Astrocyte (in vitro differentiated cells and primary cell): ENCODE measurements at regions not wholly inside any gene's neighbourhood (a gene's known extent, or its start where the extent isn't known, plus 50 kb on each side); places are given as distances from the start of the nearest gene placed in this dataset.

Experiments
- DNase-seq: peaks from one replicate; pipeline ENCODE4 v3.0.0-alpha.2; 2010; ENCODE audit warnings: low read depth
- FAIRE-seq: peaks from 2 replicates; lab custom pipeline; 2011; peaks lifted over from hg19 to GRCh38; lab: Jason Lieb, UNC
- H2AFZ ChIP-seq: 2 replicates; pipeline ENCODE4 v1.6.0; 2012; ENCODE audit warnings: low read depth, low read length, inconsistent platforms
- H3K27ac ChIP-seq: 2 replicates; pipeline ENCODE4 v1.5.1; 2011; ENCODE audit warnings: low read depth, low read length, inconsistent platforms
- H3K27me3 ChIP-seq: 2 replicates; pipeline ENCODE4 v1.6.0; 2011; ENCODE audit warnings: low read length, inconsistent platforms; ENCODE audit not compliant: insufficient read depth
- H3K36me3 ChIP-seq: 2 replicates; pipeline ENCODE4 v1.5.1; 2011; ENCODE audit warnings: low read length, inconsistent platforms; ENCODE audit not compliant: insufficient read depth
- H3K4me1 ChIP-seq: 2 replicates; pipeline ENCODE4 v1.5.1; 2011; ENCODE audit warnings: low read length, inconsistent platforms; ENCODE audit not compliant: insufficient read depth
- H3K4me2 ChIP-seq: 2 replicates; pipeline ENCODE4 v1.6.0; 2012; ENCODE audit warnings: low read length, inconsistent platforms
- H3K4me3 ChIP-seq: 2 replicates; pipeline ENCODE4 v1.5.1; 2011; ENCODE audit warnings: low read depth, mild to moderate bottlenecking, low read length, inconsistent platforms; ENCODE audit not compliant: insufficient read depth
- H3K79me2 ChIP-seq: 2 replicates; pipeline ENCODE4 v1.6.0; 2012; ENCODE audit warnings: mild to moderate bottlenecking, low read length, inconsistent platforms; ENCODE audit not compliant: insufficient read depth
- H3K9ac ChIP-seq: 2 replicates; pipeline ENCODE4 v1.6.0; 2012; ENCODE audit warnings: mild to moderate bottlenecking, low read length, inconsistent platforms
- H3K9me3 ChIP-seq: 2 replicates; pipeline ENCODE4 v1.5.1; 2012; ENCODE audit warnings: low read depth, mild to moderate bottlenecking, low read length, inconsistent platforms; ENCODE audit not compliant: insufficient read depth
- H4K20me1 ChIP-seq: 2 replicates; pipeline ENCODE4 v1.6.0; 2012; ENCODE audit warnings: low read length, inconsistent platforms; ENCODE audit not compliant: insufficient read depth
- H3K27ac Mint-ChIP-seq: one replicate; pipeline ENCODE4 v1.8.0; 2021; ENCODE audit warnings: mild to moderate bottlenecking, mixed read lengths; ENCODE audit not compliant: unreplicated experiment
- H3K27me3 Mint-ChIP-seq: one replicate; pipeline ENCODE4 v1.8.0; 2021; ENCODE audit warnings: low read depth, mixed read lengths; ENCODE audit not compliant: unreplicated experiment
- H3K36me3 Mint-ChIP-seq: one replicate; pipeline ENCODE4 v1.8.0; 2021; ENCODE audit warnings: low read depth, mixed read lengths; ENCODE audit not compliant: unreplicated experiment
- H3K4me1 Mint-ChIP-seq: one replicate; pipeline ENCODE4 v1.8.0; 2021; ENCODE audit warnings: low read depth, mixed read lengths; ENCODE audit not compliant: unreplicated experiment
- H3K4me3 Mint-ChIP-seq: one replicate; pipeline ENCODE4 v1.8.0; 2021; ENCODE audit warnings: mild to moderate bottlenecking, moderate library complexity, mixed read lengths; ENCODE audit not compliant: unreplicated experiment
- H3K9me3 Mint-ChIP-seq: one replicate; pipeline ENCODE4 v1.8.0; 2021; ENCODE audit warnings: mild to moderate bottlenecking, mixed read lengths; ENCODE audit not compliant: unreplicated experiment
- CTCF ChIP-seq: IDR thresholded peaks from 2 replicates; pipeline ENCODE4 v1.5.1; 2011; ENCODE audit warnings: low read depth, mild to moderate bottlenecking, inconsistent platforms, low read length, moderate library complexity; ENCODE audit not compliant: insufficient read depth
- EZH2 ChIP-seq: IDR thresholded peaks from 2 replicates; pipeline ENCODE4 v1.6.1; 2012; ENCODE audit warnings: mild to moderate bottlenecking, low read length, inconsistent platforms; ENCODE audit not compliant: insufficient read depth

GRCh38 chr1:38525343-38526043, 334.1 kb downstream of the RRAGC start:
- H3K27me3 Mint-ChIP-seq: peaks cover 5% of the 10 kb centered on the region
- Histone ChIP-seq H3K9me3 (no peaks in the 10 kb centered on the region), H3K4me1 (no peaks in the 10 kb centered on the region), H3K79me2 (no peaks in the 10 kb centered on the region), H3K27ac (no peak overlapping the region), H3K4me2 (no peak overlapping the region), H3K27me3 (no peaks in the 10 kb centered on the region), H3K4me3 (no peak overlapping the region), H3K36me3 (no peaks in the 10 kb centered on the region), H3K9ac (no peak overlapping the region), H2AFZ (no peak overlapping the region), H4K20me1 (no peaks in the 10 kb centered on the region)
- no peak for DNase-seq
- TF ChIP-seq CTCF: no peak
- no peak for TF ChIP-seq EZH2
- H3K27ac Mint-ChIP-seq: no peak overlapping the region
- H3K4me1 Mint-ChIP-seq: peaks cover 1% of the 10 kb centered on the region
- H3K4me3 Mint-ChIP-seq: no peak overlapping the region
- H3K36me3 Mint-ChIP-seq: no peaks in the 10 kb centered on the region
- peaks cover 5% of the 10 kb centered on the region for H3K9me3 Mint-ChIP-seq
- FAIRE-seq: no peak

DNA sequence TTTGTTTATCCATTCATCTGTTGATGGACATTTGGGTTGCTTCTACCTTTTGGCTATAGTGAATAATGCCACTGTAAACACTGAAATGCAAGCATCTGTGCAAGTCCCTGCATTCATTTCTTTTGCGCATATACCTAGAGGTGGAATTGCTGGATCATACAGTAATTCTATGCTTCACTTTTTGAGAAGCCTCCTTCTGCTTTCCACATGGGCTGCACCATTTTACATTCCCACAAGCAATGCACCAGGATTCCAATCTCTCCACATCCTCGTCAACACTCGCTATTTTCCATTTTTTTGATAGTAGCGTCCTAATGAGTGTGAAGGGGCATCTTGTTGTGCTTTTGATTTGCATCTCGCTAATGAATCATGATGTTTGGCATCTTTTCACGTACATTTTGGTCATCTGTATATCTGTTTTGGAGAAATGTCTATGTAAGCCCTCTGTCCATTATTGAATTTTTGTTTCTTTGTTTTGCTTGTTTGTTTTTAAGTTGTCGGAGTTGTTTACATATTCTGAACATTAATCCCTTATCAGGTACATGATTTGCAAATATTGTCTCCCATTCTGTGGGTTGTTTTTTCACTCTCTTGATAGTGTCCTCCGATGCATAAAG, 335.4 kb downstream of the RRAGC start:
- H3K36me3 ChIP-seq: no peaks in the 10 kb centered on the region
- no peak overlapping the region for H3K9ac ChIP-seq
- no peaks in the 10 kb centered on the region for H4K20me1 ChIP-seq
- no peak for DNase-seq
- H2AFZ ChIP-seq: no peak overlapping the region
- no peaks in the 10 kb centered on the region for H3K79me2 ChIP-seq
- H3K9me3 ChIP-seq: no peaks in the 10 kb centered on the region
- Mint-ChIP-seq H3K9me3 (peaks cover 5% of the 10 kb centered on the region), H3K4me1 (peaks cover 1% of the 10 kb centered on the region), H3K27ac (no peak overlapping the region), H3K4me3 (no peak overlapping the region), H3K36me3 (no peaks in the 10 kb centered on the region), H3K27me3 (peaks cover 5% of the 10 kb centered on the region)
- no peak overlapping the region for H3K4me2 ChIP-seq
- H3K27me3 ChIP-seq: no peaks in the 10 kb centered on the region
- no peak for FAIRE-seq
- TF ChIP-seq EZH2: no peak
- no peak for TF ChIP-seq CTCF
- no peaks in the 10 kb centered on the region for H3K4me1 ChIP-seq
- no peak overlapping the region for H3K4me3 ChIP-seq
- no peak overlapping the region for H3K27ac ChIP-seq

DNA sequence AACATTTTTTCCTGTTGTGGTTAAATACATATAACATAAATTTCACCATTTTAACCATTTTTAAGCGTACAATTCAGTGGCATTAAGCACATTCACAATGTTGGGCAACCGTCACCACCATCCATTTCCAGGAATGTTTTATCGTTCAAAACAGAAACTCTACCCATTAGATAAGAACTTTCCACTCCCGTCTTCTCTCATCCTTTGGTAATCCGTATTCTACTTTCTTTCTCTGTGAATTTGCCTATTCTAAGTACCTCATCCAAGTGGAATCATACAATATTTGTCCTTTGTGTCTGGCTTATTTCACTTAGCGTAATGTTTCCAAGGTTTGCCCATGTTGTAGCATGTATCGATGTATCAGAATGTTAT, 336.0 kb downstream of the RRAGC start:
- no peaks in the 10 kb centered on the region for H3K79me2 ChIP-seq
- no peak overlapping the region for H3K4me2 ChIP-seq
- no peak overlapping the region for H3K27ac Mint-ChIP-seq
- H3K36me3 Mint-ChIP-seq: no peaks in the 10 kb centered on the region
- H3K36me3 ChIP-seq: no peaks in the 10 kb centered on the region
- DNase-seq (no peak), FAIRE-seq (no peak)
- no peak overlapping the region for H2AFZ ChIP-seq
- H3K27me3 ChIP-seq: no peaks in the 10 kb centered on the region
- TF ChIP-seq CTCF: no peak
- TF ChIP-seq EZH2: no peak
- H3K4me3 Mint-ChIP-seq: no peak overlapping the region
- peaks cover 3% of the 10 kb centered on the region for H3K9me3 Mint-ChIP-seq
- H3K4me3 ChIP-seq: no peak overlapping the region
- H3K9ac ChIP-seq: no peak overlapping the region
- peaks cover 1% of the 10 kb centered on the region for H3K4me1 Mint-ChIP-seq
- no peaks in the 10 kb centered on the region for H3K9me3 ChIP-seq
- no peaks in the 10 kb centered on the region for H3K4me1 ChIP-seq
- H3K27ac ChIP-seq: no peak overlapping the region
- H4K20me1 ChIP-seq: no peaks in the 10 kb centered on the region
- H3K27me3 Mint-ChIP-seq: peaks cover 5% of the 10 kb centered on the region
